ENCODE measurements at regions not wholly inside any gene's neighbourhood (a gene's known extent, or its start where the extent isn't known, plus 50 kb on each side); places are given as distances from the start of the nearest gene placed in this dataset.

- no peak for ATAC-seq
- TF ChIP-seq RARB (CRISPR knock-in tag; IDR thresholded peaks at IDR 0.05) (no peak), ZNF70 (CRISPR knock-in tag; IDR thresholded peaks at IDR 0.05) (no peak), GLIS3 (CRISPR knock-in tag; IDR thresholded peaks at IDR 0.05) (no peak), ARNTL (CRISPR knock-in tag; IDR thresholded peaks at IDR 0.05; ENCODE audit: borderline replicate concordance, low read depth) (no peak), POU6F1 (CRISPR knock-in tag; IDR thresholded peaks at IDR 0.05; ENCODE audit: borderline replicate concordance, low read depth) (no peak), ISL1 (CRISPR knock-in tag; IDR thresholded peaks at IDR 0.05) (no peak), CSDC2 (CRISPR knock-in tag; IDR thresholded peaks at IDR 0.05) (no peak), ZFP30 (CRISPR knock-in tag; IDR thresholded peaks at IDR 0.05) (no peak), TOX (CRISPR knock-in tag; IDR thresholded peaks at IDR 0.05; ENCODE audit: borderline replicate concordance) (no peak), OSR1 (CRISPR knock-in tag; IDR thresholded peaks at IDR 0.05) (no peak), CREB5 (CRISPR knock-in tag; IDR thresholded peaks at IDR 0.05; ENCODE audit: low read depth) (no peak), ZNF8 (CRISPR knock-in tag; IDR thresholded peaks at IDR 0.05) (no peak), ESRRG (CRISPR knock-in tag; IDR thresholded peaks at IDR 0.05) (no peak), BACH2 (CRISPR knock-in tag; IDR thresholded peaks at IDR 0.05; ENCODE audit: borderline replicate concordance) (no peak), PPARA (CRISPR knock-in tag; IDR thresholded peaks at IDR 0.05; ENCODE audit: borderline replicate concordance) (no peak)
- TF ChIP-seq, protein P1, sequence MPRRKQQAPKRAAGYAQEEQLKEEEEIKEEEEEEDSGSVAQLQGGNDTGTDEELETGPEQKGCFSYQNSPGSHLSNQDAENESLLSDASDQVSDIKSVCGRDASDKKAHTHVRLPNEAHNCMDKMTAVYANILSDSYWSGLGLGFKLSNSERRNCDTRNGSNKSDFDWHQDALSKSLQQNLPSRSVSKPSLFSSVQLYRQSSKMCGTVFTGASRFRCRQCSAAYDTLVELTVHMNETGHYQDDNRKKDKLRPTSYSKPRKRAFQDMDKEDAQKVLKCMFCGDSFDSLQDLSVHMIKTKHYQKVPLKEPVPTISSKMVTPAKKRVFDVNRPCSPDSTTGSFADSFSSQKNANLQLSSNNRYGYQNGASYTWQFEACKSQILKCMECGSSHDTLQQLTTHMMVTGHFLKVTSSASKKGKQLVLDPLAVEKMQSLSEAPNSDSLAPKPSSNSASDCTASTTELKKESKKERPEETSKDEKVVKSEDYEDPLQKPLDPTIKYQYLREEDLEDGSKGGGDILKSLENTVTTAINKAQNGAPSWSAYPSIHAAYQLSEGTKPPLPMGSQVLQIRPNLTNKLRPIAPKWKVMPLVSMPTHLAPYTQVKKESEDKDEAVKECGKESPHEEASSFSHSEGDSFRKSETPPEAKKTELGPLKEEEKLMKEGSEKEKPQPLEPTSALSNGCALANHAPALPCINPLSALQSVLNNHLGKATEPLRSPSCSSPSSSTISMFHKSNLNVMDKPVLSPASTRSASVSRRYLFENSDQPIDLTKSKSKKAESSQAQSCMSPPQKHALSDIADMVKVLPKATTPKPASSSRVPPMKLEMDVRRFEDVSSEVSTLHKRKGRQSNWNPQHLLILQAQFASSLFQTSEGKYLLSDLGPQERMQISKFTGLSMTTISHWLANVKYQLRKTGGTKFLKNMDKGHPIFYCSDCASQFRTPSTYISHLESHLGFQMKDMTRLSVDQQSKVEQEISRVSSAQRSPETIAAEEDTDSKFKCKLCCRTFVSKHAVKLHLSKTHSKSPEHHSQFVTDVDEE (CRISPR knock-in tag; IDR thresholded peaks at IDR 0.05), result no peak
- TF ChIP-seq, protein P2, sequence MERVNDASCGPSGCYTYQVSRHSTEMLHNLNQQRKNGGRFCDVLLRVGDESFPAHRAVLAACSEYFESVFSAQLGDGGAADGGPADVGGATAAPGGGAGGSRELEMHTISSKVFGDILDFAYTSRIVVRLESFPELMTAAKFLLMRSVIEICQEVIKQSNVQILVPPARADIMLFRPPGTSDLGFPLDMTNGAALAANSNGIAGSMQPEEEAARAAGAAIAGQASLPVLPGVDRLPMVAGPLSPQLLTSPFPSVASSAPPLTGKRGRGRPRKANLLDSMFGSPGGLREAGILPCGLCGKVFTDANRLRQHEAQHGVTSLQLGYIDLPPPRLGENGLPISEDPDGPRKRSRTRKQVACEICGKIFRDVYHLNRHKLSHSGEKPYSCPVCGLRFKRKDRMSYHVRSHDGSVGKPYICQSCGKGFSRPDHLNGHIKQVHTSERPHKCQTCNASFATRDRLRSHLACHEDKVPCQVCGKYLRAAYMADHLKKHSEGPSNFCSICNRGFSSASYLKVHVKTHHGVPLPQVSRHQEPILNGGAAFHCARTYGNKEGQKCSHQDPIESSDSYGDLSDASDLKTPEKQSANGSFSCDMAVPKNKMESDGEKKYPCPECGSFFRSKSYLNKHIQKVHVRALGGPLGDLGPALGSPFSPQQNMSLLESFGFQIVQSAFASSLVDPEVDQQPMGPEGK (CRISPR knock-in tag; IDR thresholded peaks at IDR 0.05; ENCODE audit: borderline replicate concordance), result no peak
- TF ChIP-seq, protein P3, sequence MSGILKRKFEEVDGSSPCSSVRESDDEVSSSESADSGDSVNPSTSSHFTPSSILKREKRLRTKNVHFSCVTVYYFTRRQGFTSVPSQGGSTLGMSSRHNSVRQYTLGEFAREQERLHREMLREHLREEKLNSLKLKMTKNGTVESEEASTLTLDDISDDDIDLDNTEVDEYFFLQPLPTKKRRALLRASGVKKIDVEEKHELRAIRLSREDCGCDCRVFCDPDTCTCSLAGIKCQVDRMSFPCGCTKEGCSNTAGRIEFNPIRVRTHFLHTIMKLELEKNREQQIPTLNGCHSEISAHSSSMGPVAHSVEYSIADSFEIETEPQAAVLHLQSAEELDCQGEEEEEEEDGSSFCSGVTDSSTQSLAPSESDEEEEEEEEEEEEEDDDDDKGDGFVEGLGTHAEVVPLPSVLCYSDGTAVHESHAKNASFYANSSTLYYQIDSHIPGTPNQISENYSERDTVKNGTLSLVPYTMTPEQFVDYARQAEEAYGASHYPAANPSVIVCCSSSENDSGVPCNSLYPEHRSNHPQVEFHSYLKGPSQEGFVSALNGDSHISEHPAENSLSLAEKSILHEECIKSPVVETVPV (CRISPR knock-in tag; IDR thresholded peaks at IDR 0.05), result no peak
Measured at GRCh38 chr14:43141636-43142191, 1365.4 kb downstream of the FSCB start.

GRCh38 chr14:43140453-43140852 lies 1366.6 kb downstream of the FSCB start:
- ATAC-seq, result no peak

More at GRCh38 chr14:43140453-43140852, 1366.6 kb downstream of the FSCB start:
- no peak for TF ChIP-seq CSDC2 (CRISPR knock-in tag; IDR thresholded peaks at IDR 0.05)
- no peak for TF ChIP-seq ZNF565 (CRISPR knock-in tag; conservative IDR thresholded peaks at IDR 0.05; ENCODE audit: low read depth)
- TF ChIP-seq SNAI2 (CRISPR knock-in tag; IDR thresholded peaks at IDR 0.05), result no peak
- TF ChIP-seq ESRRG (CRISPR knock-in tag; IDR thresholded peaks at IDR 0.05), result no peak
- TF ChIP-seq TCF4 (CRISPR knock-in tag; IDR thresholded peaks at IDR 0.05; ENCODE audit: borderline replicate concordance), result no peak
- no peak for TF ChIP-seq ZNF8 (CRISPR knock-in tag; IDR thresholded peaks at IDR 0.05)
- no peak for TF ChIP-seq ZFP3 (CRISPR knock-in tag; IDR thresholded peaks at IDR 0.05)
- no peak for TF ChIP-seq ISL1 (CRISPR knock-in tag; IDR thresholded peaks at IDR 0.05)
- TF ChIP-seq PPARA (CRISPR knock-in tag; IDR thresholded peaks at IDR 0.05; ENCODE audit: borderline replicate concordance), result no peak
- TF ChIP-seq CREB5 (CRISPR knock-in tag; IDR thresholded peaks at IDR 0.05; ENCODE audit: low read depth), result no peak
